ENCODE measurements at regions not wholly inside any gene's neighbourhood (a gene's known extent, or its start where the extent isn't known, plus 50 kb on each side); places are given as distances from the start of the nearest gene placed in this dataset.

- no peak for DNase-seq
Observed at GRCh38 chr2:144675731-144676130, 155.8 kb upstream of the ZEB2 start.

DNA sequence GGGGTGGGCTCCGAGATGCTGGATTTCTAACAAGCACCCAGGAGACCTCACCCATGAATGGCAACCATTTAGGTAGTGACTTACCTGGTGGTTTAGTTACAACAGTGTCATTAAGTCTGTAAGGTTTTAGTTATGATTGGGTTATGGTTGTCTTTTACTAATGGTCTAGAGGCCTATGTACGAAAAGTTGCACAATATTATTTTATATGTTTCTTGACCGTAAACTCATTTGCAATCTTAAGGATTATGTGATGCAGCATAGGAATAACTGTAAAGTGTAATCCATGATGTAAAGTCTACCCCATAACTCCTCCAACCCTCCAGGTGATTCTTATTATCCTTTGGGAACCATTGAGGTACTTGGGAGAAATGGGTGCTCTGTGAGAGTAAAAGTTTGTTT, 155.4 kb upstream of the ZEB2 start:
- DNase-seq = no peak

GRCh38 chr2:144674071-144674470, 154.2 kb upstream of the ZEB2 start:
- DNase-seq = no peak

- DNase-seq = no peak
Observed at GRCh38 chr2:144673456-144673855, 153.5 kb upstream of the ZEB2 start.

GRCh38 chr2:144671695-144672455, 152.0 kb upstream of the ZEB2 start:
- no peak for DNase-seq

- no peak for DNase-seq
Observed at GRCh38 chr2:144670738-144671137, 150.8 kb upstream of the ZEB2 start.

DNA sequence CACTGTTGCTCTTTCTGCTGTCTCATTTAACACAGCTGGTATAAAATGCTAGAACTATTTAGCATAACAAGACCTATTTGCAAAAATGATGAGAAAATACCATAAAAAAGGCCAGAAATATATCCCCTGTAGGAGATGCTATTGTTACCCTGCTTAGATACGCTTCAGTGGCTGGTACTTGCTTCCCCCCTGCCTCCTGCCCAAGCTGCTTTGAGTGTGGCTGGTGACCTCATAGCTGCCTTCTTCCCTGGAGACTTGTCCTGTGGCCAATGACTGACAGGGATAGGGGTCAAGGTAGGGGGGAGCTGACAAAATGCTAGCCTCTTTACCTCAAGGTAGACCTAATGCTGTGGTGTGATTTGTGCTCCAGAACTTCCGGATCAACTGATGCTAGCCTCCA, 150.2 kb upstream of the ZEB2 start:
- DNase-seq = no peak

- DNase-seq = no peak
Observed at GRCh38 chr2:144669196-144669987, 149.5 kb upstream of the ZEB2 start.

DNA sequence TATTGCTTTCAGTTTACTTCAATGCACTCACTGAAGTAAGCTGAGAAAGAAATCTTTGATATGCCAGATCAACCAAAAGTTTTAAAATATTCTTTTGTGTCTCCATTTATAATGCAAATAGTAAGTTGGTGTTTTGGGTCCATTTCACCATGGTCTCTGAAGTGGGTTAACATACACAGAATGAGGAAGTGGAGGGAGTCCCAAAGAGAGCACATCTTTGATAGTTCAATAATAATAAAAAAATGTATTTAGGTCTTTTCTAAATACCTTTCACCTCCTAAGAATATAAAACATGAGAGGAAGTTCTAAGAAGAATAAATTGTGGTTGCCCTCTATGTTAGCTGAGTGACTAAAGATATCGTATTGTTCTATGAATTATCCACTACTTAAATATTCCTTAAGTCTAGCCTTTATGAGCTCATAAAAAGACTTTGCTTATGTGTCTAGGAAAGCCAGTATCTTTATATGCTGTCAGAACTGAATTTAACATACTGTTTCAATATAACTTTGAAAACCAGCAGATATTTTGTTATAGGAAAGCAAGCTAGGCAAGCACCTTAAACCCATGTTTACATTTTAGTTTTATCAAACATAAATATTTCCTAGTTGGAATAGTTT, 148.7 kb upstream of the ZEB2 start:
- DNase-seq = no peak

GRCh38 chr2:144666032-144666431, 146.1 kb upstream of the ZEB2 start:
- no peak for DNase-seq

DNA sequence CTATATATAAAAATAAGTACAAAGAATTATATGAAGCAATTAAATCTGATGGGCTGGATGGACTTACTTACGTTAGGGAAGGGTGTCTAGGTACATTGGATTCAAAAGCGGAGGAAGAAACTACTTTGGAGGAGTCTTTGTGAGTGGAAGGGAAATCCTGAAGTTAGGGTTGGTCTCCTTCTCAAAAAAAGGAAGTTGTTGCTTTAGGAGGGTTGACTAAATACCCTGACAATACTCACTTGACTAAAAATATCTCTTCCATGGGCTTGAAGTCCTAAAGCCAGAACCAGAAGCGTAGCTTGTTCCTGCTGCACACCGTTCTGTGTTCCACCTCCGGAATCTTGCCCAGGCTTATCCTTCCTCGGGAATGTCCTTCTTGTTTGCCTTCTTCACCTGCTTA, 143.3 kb upstream of the ZEB2 start:
- DNase-seq = no peak

DNA sequence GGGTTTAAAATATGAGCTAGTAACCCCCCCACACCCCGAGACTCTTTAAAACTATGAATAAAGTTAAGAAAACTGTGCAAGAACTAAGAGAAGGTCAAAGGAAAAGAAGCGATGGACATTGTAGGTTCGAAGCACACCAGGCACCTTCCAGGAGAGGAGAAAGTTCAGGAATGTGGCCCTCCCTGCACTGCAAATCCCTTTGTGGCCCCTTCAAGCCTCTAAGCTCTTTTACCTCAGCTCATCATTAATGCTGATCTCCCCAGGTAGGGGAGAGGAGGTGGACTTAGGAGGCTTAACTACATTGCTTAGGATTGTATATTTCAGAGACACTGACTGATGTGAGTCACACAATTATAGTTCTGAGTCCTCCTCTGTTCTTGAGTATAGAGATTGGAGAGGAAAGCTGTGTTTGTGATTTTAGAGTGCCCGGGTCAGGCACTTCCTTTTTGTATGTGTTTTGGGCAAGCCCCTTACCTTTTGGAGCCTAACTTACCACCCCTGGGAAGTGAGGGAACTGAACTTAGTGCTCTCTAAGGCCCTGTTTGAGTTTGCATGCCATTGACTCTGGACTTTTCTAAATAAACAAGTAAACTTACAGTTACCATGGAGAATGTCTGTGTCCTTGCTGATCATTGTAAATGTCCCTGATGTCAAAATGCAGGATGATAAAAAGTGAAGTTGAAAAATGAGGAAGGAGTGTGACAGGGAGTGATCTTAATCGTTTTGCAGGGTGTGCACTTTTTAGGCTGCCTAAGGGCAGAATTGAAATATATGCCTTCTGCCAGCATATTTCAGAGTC, 140.8 kb upstream of the ZEB2 start:
- no peak for DNase-seq

DNA sequence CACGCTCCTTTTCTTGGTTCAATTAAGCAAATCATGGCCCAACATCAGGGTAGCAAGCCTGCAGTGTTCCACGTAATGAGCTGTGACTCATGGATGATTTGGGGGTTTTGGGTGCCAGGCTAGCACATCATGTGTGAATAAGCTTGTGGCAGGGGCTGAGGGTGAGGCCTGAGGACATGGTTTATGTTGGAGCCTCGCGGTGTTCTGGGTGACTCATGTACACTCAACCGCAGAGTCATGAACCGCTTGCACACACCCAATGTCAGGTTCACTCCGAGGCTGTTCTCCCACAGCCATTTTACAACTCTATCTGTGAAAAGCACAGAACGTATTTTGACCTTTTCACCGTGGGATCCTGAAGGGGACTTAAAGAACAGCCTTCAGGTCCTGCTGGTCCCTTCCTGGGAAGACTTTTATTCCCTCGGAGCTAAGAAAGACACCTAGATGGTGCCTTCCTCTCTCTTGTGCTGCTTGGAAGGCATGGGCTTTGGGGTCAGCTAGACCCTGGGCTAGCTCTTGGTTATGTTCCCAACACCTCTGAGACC, 139.9 kb upstream of the ZEB2 start:
- peak in 2 of 5 experiments; percentile 45 to 74 for DNase-seq

DNA sequence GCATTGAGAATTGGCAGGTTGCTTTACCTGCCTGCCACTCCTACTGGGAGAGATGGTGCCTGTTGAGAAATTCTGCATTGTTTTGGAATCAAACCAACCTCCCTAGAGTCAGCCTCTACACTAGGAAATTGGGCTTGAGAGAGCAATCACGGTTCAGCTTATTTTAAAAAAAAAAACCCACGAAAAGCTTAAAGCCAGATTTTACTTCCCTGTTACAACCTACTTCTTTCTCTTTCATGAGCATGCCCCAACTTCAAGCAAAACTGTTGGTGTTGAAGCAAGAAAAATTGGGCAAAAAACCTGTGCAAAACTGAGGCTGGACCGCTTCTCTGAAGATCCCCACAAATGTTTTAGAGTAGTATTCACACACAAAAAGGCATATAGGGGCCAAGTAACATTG, 134.6 kb upstream of the ZEB2 start:
- no peak for DNase-seq

- DNase-seq = no peak
Observed at GRCh38 chr2:144650907-144651306, 131.0 kb upstream of the ZEB2 start.

DNA sequence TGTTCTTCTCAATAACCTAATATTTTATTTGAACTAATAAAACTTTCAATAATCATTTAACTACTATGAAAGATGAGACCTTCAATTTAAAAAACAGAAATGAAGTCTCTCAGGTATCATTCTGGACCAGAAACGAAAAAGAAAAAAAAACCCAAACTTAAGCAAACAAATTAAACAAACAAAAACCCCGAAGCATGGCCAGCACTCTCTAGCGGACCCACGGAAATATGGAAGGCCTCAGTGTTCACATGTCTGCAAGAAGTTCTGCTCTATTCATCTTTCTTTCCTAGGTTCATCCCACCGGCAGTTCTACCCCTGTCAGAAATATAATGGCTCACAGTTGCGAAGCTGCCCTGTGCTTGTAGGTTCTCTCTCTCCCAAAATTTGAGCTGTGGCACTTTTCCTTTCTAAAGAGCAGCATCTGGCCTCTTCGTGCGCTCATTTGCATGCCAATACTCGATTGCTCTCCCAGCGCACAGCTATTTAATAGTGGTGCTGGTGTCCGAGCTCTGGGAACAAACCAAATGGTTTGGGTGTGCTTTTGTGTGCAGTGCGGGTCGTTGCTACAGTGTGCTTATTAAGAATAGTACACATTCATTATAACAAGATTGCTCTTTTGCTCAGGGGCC, 129.0 kb upstream of the ZEB2 start:
- DNase-seq = no peak

- peak in 1 of 5 experiments; percentile 52 for DNase-seq
Observed at GRCh38 chr2:144645083-144645778, 125.3 kb upstream of the ZEB2 start.

DNA sequence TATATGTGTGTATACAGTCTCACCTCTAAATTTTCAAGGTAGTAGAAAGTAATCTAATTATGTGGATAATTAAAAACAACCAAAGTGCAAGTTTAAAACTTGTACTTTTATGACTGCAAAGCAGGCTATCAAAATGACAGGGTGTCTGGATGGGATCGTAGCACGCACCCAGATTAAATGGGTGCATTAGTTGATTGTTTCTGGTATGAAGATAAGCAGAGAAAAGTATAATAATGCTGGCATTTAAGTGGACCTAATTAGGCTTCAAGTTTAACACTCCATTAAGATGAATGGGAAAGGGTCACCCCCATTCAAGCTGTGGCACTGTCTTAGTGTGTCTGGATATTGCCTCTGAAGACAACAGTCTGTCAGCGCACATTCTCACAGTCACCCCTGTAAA, 124.6 kb upstream of the ZEB2 start:
- DNase-seq = no peak

GRCh38 chr2:144643537-144644336, 123.8 kb upstream of the ZEB2 start:
- no peak for DNase-seq

DNA sequence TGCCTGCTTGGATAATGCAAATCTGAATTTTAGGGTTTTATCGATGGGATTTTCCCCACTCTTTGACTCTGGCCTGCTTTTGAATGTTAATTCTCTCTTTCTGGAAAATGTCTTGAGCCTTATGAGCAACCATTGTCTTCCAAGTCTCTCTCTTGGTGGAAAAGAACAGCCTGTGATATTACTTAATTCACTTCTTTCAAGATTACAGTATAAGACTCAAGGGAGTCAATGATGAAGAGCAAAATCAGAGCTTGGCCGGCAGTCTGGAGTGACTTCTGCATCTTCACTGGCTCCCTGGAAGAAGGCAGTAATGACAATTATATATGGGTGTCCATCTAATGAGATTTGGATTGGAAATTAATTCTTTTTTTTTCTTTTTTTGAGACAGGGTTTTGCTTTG, 122.9 kb upstream of the ZEB2 start:
- no peak for DNase-seq

DNA sequence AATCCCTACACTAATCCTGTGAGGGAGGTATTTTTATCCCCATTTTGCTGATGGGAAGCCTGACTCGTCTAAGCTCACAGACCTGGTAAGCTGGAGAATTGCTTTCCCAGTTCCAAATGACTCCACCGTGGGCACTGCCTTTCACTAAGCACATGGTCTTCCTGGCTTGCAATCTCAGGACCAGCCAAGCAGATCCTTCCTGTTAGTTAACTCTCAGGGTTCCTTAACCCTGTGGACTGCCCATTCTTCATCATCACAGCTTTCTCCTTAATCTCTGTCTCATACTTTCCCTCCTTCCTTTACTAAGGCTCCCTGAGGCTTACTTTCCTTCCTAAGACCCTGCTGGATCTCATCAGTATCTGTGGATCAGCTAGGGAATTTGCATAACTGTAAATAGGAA, 122.2 kb upstream of the ZEB2 start:
- no peak for DNase-seq

All from T-helper 2 cell (primary cell).